GM23248 (cell line): ENCODE measurements at regions not wholly inside any gene's neighbourhood (a gene's known extent, or its start where the extent isn't known, plus 50 kb on each side); places are given as distances from the start of the nearest gene placed in this dataset.
"Not testable (repeated sequence)": the region's sequence is repeated elsewhere in the genome, so short reads cannot be mapped to it uniquely, and the experiment has no call there.

Experiments
- EZH2 ChIP-seq: fragments of 200-600 bp; sonication (generic); IDR thresholded peaks from 2 replicates; pipeline ENCODE4 v1.6.1; 2018; ENCODE audit warnings: antibody characterized with exemption, mild to moderate bottlenecking; ENCODE audit not compliant: insufficient read depth, poor library complexity, severe bottlenecking
- EZH2phosphoT487 ChIP-seq: fragments of 200-600 bp; sonication (generic); IDR thresholded peaks from 2 replicates; pipeline ENCODE4 v1.6.1; 2018; ENCODE audit warnings: antibody characterized with exemption, moderate library complexity, mild to moderate bottlenecking, low read depth; ENCODE audit not compliant: insufficient read depth

DNA sequence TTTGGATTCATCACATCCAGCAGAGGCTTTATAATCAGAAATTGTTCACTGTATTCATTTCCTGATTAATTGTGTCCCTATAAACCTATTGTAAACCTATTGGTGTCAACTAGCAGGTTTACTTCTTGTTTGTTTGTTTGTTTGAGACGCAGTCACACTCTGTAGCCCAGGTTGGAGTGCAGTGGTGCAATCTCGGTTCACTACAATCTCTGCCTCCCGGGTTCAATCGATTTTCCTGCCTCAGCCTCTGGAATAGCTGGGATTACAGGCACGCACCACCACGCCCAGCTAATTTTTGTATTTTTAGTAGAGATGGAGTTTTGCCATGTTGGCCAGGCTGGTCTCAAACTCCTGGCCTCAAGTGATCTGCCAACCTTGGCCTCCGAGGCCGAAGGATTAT, 215.4 kb upstream of the ZNF385D start:
- TF ChIP-seq EZH2phosphoT487, EZH2: not testable (repeated sequence)
